Activated T-helper 9 cell treated with anti-CD3 and anti-CD28 coated beads, Interleukin-2, amount 50 U/mL, for 16 hours (primary cell): ENCODE measurements at regions not wholly inside any gene's neighbourhood (a gene's known extent, or its start where the extent isn't known, plus 50 kb on each side); places are given as distances from the start of the nearest gene placed in this dataset.

Experiments
- DNase-seq: peaks from one replicate; pipeline ENCODE4 v3.0.0-alpha.2; 2020; ENCODE audit warnings: low read depth

- no peak for DNase-seq
Observed at GRCh38 chr20:19953606-19954005, 63.6 kb upstream of the NAA20 start.

- no peak for DNase-seq
Observed at GRCh38 chr20:19956976-19957375, 60.2 kb upstream of the NAA20 start.

- no peak for DNase-seq
Observed at GRCh38 chr20:19958219-19958618, 58.9 kb upstream of the NAA20 start.

- no peak for DNase-seq
Observed at GRCh38 chr20:19958928-19959327, 58.2 kb upstream of the NAA20 start.

GRCh38 chr20:19960745-19961144 lies 56.4 kb upstream of the NAA20 start:
- DNase-seq, result no peak

- DNase-seq, result no peak
Observed at GRCh38 chr20:19961293-19961692, 55.9 kb upstream of the NAA20 start.

GRCh38 chr20:19962958-19963357 lies 54.2 kb upstream of the NAA20 start:
- DNase-seq, result no peak

GRCh38 chr20:19964289-19965265 lies 52.6 kb upstream of the NAA20 start:
- no peak for DNase-seq

GRCh38 chr20:19966840-19967239 lies 50.3 kb upstream of the NAA20 start:
- DNase-seq, result no peak
